HG03045 (cell line): ENCODE measurements at regions not wholly inside any gene's neighbourhood (a gene's known extent, or its start where the extent isn't known, plus 50 kb on each side); places are given as distances from the start of the nearest gene placed in this dataset.

Experiments
- ATAC-seq: cut with Tn5 transposase; IDR thresholded peaks from one replicate; pipeline ENCODE4 v1.9.1; 2021; ENCODE audit warnings: mild to moderate bottlenecking, moderate library complexity; ENCODE audit not compliant: unreplicated experiment

DNA sequence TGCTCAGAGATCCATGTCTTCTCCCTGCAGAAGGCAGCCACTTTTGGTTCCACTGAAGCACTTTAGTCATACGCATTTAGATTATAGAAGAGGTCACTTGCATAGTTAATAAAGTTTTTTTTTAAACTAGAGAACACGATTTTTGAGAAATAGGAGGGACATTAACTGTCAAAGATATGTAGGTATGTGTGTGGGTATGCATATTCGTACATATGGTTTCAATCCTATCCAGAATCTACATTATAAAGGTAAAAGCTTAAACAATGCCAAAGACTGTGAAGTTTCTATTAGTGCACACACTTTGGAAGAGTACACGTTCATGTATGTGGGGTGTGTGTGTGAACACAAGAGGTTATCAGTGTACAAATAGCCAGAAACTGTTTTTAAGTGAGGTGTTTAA, 103.2 kb downstream of the BTBD3 start:
- no peak for ATAC-seq

DNA sequence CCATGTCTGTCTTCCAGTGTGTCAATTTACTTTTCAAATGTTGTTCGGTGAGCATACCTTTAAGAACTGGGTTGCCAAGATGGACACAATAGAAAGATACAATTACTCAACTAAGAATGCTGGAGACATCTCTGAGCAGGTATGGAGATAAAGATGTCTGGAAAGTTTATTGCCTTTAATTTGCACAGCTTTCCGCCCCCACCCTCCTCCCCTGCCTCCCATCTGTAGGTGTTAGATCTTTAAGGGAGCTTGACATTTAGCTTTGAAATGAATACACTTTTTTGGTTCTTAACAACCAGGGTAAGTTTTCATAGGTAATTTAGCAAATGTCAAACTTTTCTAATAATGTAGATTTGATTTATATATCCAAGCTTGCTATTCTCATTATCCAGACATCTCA, 104.4 kb downstream of the BTBD3 start:
- no peak for ATAC-seq

DNA sequence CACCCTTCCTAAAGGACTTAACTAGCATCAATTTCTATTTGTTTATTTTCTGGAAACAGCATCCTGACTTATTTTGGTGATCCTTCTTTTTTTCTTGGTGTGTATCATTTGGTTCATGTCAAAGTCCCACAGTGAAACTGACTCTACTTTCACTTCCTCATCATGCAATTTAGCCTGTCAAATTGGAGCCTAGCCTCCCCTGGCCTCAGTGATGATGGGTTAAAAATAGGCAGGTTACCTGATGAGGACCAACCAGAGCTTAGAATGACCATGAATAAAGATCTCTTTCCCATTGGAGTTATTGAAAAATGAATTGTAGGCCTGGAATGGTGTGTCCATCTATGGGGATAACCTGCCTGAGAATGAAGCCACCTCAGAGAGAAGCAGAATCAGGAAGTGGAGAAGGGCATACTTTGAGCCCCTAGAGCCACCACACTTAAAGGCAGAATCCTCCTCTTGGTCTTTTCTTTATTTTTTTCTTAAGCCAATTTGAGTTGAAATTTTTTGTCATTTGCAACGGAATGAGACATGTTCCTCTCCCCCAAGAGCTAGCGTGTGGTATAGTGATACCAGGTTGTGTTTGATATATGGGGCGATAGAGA, 105.6 kb downstream of the BTBD3 start:
- no peak for ATAC-seq

DNA sequence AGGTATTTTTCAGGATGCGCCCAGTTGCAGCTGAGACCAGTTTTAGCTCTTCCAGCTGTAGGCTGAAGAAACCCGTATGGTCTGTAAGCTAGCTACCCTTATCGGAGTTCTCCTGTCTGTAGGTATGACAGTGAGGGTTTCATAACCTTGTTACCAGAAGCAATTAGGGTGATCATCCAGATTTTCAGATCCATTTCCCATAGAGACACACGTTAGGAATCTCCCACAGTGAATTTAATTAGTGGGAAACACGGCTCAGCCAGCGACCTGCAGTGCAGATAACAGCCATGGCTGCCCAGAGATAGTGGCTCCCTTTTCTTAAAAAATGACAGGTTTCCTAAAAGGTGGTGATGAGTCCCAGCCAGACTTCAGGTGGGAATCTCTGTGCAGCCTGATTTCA, 111.1 kb downstream of the BTBD3 start:
- ATAC-seq = no peak

DNA sequence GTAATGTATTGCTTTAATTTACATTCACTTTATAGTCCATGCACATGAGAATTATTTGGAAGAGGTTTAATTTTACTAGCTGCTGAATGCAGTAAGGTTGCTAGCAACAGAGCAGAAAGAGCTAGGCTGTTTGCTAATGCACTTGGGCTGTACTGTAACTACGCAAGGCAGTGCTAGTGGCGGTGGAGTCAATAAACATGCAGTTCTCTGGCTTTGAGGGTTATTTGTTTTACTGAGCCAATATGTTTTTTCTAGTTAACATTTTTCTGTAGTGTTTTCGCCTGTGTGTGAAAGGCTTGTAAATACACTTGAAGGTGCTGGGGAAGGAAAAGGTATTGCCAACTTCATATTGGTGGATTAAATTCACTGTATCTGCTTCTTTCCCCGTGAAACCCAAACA, 112.8 kb downstream of the BTBD3 start:
- no peak for ATAC-seq

DNA sequence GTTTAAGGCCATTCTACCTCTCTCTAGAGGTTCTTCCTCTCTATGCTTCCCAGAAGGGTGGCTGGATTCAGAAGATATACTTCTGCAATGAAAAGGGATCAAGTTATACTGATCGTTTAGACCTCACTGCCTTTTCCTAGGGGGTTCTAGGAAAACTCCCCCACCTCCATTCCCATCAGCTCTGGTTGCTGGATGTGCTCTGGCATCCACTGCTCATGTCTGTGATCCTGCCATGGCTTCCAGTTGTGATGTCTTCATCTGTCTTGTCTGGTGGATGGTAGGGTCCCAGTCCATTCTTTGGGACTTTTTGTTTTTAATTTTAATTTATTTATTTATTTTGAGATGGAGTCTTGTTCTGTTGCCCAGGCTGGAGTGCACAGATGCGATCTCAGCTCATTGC, 118.4 kb downstream of the BTBD3 start:
- ATAC-seq = no peak

DNA sequence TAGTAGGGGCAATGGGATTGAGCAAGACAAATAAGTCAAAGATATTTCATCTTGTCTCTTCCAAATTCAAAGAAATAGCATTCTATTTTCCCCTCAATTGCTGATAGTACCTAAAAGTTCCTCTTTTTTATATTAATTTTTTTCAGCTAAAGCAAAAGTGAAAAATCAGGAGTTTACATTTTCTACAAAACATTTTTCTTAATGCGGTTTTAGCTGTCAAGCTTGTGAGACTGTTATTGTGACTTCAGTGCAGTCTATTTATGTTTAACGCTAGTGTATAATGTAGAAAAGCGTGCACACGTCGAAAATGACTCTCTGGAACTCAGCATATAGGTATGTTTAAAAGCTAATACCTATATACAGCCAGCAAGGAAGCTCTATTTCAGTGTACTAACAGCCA, 119.8 kb downstream of the BTBD3 start:
- ATAC-seq = no peak

DNA sequence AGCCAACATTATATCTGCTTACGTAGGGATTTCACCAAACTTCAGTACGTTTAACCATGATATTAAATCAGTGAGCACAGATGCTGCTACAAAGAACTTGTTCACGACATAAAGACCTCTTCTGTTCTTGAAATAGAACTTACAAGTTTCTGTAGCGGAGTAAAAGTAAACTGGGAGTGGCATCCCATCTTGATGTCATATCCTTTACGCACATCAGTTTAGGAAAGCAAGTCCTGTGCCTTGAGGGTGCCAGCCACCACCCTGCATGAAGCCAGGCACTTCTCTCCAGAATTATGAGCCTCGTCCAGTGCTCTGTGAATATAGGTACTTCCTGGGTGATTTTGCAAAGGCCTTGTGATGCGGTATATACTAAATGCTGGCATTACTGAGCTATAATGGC, 122.6 kb downstream of the BTBD3 start:
- ATAC-seq = no peak

DNA sequence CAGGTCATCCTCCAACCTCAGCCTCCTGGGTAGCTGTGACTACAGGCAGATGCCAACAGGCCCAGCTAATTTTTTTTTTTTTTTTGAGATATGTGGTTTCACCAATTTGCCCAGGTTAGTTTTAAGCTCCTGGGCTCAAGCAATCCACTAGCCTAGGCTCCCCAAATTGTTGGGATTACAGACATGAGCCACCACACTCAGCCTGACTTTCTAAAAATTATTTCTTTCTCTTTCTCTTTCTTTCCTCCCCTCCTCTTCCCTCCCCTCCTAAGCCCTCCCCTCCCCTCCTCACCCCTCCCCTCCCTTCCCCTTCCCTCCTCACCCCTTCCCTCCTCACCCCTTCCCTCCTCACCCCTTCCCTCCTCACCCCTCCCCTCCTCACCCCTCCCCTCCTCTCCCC, 127.3 kb downstream of the BTBD3 start:
- no peak for ATAC-seq

DNA sequence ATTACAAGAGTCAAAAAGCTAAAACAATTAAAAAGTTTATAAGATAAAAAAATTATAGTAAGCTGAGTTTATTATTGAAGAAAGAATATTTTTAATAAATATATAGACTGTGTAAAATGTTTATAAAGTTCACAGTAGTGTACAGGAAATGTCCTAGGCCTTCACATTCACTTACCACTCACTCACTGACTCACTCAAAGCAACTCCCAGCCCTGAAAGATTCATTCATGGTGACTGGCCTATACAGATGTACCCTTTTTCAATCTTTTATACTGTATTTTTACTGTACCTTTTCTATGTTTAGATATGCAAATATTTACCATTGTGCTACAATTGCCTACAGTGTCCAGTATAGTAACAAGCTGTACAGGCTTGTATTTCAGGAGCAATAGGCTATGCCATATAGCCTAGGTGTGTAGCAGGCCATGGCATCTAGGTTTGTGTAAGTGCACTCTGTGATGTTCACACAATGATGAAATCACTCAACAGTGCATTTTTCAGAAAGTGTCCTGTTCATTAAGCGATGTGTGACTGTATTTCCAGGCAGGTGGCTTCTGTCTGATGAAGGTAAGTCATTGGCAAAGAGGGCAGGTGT, 130.2 kb downstream of the BTBD3 start:
- no peak for ATAC-seq

DNA sequence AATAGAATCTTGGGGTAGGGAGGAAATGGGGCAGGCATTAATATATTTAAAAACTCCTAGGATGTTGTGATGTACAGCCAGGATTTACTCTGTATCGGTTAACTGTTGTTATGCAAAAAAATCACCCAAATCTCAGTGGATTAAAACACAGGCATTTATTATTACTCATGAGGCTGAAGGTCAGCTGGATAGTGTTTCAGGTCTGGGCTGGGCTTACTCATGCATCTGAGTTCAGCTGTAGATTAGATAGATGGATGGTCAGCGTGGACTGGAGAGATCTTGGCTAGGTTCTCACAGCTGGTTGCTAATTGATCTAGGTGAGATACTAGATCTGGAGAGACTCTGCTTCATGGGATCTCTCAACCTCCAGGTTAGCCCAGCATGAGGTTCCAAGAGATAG, 131.4 kb downstream of the BTBD3 start:
- ATAC-seq = no peak

DNA sequence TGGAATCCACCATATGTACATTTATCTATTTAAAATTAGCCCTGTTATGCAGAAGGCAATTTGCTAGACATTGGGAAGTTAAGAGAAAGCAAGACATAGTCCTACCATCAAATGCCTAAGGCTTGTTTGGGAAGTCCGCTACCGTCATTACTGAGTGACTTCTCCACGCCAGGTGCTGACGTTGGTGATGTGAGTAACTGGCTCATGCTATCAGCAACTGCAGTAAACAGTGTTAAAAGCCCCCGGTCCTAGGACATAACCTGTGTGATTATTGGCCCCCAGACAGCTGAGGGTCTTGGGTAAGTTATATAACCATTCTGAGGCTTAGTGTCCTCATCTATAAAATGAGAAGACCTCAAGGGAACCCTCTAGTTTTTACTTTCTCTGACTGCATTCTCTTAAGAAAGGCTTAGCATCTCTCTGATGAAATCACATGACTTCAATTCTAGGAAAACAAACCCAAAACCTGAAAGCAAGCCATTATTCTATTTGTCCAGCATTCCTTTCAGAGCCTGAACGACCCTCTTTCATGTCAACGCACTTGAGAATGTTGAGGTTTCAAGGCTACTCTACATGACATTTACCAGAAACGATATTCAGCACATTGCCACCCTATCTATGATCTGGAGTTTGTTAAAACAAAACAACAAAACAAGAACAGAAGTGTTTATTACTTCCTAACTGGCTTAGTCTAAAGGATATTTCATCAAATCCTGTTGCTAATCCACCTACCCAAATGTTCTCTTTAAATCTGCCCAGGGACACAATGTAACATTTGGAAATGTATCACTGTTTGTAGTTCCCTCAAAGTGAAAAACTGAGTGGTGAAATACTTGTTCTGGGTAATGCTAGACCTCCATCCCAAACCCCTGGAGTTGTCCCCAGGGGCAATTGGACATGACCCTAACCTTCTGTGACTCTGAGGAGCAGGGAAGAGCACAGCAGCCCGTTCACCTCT, 133.8 kb downstream of the BTBD3 start:
- ATAC-seq = no peak

DNA sequence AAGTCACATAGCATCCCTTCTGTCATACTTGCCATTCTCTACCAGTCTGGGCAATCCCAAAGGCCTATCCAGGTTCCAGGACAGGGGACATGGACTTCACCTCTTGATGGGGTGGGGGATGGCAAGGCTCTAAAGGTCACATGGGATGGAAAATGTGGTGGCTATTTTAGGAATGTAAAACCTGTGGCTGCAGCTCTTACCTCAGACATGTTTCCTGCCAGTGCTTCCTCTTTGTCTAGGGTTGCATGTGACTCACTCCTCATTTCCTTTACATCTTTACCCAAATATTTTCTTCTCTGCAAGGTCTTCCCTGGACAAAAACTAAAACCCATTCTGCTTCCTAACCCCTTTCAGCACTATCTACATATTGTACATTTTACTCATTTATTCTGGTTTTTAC, 135.7 kb downstream of the BTBD3 start:
- no peak for ATAC-seq

DNA sequence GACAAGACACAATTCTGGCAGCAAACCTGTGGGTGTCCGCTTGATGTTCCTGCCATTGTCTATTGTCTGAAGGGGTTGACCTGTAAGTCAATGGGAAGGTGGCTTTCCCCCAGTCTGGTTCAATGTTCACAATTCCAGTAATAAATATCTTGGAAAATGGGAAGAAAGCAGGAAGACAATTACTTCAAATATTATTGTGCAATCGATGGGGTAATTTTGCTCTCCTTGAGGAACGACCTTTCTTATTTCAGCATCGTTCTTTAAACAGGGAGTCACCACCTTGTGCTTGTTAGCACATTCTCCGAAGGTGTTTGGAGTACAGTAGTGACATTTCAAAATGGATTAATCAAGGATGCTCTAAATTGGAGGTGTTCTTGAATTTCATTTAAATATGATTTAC, 136.9 kb downstream of the BTBD3 start:
- no peak for ATAC-seq

DNA sequence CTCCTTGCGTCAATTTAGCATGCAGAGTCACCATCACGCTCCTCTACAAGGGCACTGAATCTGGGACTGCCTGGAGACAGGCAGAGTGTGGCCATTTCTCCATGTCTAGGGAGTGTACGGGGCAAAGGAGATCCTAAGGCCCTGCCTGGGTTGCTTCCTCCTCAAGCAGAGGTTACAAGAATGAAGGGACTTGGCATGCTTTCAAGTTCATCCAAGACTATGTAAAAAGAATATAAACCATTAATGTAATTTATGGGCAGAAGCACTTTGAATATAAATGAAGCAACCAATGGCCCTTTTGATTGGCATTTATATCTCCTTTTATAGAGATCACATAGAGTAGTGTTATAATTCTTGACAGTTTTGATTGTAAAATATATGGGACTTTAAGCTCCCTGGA, 137.5 kb downstream of the BTBD3 start:
- no peak for ATAC-seq

DNA sequence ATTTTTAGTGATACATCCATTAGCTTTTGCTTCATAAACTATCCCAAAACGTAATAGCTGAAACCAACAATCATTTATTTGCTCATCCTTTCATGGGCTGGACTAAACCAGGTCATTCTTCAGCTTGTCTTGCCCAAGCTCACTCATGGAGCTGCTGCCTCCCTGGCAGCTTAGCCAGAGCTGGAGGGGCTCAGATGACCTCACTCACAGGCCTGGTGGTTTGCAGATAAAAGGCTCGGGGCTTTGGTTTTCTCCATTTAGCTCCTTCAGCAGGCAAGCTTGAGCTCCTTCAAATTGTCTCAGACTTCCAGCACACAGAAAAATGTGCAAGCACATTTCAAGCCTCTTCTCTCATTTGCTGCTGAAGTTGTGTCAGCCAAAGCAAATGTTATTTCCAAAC, 139.1 kb downstream of the BTBD3 start:
- ATAC-seq = no peak

DNA sequence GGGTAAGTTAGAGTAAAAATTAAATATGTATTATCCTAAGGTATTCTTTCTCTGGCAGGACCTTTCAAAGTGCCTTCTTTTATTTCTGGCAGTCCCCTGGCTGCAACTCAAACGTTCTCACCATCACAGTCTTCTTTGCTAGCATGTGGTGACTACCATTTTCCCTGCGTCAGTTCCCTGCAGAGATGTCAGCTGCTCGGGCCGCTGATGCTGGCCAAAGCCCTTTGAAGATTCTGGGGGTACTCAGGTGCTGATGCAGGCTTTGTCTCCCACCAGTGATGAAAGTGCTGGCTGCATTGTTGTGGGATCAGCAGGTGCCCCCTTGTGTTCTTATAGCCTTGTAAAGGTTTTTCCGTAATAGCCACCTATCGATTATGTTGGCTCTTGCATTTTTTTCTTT, 140.1 kb downstream of the BTBD3 start:
- no peak for ATAC-seq

DNA sequence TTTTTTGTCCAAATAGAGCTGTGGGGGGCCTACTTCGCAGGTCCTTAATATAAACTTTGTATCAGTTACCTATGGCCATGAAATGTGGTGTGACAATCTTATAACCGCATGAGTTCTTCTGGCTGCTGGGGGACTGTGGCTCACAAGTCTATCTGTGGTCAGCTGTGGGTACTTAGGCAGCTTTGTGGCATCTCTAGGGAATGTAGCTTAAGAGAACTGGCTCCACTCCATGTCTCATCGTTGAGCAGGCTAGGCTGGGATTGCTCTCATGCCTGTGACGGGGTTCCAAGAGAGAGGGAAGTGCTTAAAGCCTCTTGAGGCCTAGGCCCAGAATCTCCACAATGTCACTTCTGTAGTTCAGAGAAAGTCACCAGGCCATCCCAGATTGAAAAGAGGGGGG, 140.5 kb downstream of the BTBD3 start:
- no peak for ATAC-seq

DNA sequence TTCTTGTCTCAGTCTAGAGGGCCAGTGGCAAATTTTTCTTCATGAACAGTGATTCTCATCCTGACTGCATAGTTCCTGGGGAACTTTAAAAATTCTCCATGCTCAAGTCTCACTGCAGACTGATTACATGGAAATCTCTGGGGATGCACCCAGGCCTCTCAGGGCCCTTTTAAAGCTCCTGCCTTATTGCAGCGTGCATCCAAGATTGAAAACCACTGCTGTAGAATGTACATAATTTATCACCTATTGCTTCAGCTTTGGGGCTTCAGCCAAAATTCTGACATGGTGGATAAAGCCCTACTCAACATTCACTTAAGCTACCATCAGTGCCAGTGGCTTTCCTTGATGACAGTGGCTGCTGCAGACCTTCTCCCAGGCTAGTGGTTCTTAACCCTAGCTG, 143.8 kb downstream of the BTBD3 start:
- ATAC-seq = no peak

DNA sequence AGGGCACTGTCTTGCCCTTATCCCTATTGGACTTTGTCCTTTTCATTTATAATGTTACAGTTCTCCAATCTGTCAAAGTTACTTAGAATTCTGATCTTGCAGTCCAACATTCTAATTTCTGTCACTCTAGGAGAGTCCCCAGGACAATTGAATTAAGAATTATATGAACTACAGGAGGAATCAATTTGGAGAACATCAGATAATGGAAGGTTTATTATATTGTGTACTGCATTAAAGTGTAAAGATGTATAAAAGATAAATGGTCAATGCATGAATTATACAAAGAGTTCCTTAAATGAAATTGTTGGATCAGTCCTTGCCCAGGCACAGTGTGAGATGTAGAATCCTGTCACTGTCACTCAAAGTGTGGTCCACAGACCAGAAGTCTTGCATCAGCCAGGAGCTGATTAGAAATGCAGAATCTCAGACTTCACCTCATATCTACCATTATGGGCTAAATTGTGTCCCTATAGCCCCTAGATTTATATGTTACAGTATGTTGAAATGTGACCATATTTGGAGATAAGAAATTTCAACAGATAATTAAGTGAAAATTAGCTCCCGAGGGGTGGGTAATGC, 145.5 kb downstream of the BTBD3 start:
- ATAC-seq = no peak

DNA sequence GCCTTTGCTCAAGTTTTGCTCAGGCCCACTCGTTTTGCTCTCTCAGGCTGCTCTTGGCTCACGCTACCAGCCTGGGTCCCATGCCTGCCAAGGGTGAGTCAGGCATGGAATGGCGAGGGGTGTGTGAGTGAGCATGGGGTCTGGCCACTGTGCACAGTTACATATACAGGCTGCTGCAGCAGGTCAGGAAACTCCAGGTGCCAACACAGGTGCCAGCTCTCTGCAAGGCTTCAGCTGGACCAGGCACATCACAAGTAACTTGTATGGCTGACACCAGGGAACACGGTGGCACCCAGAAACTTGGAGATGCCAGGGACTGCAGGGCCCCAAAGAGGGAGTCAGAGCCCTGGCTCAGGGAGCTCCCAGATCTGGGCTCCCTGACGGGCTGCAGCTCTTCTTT, 146.8 kb downstream of the BTBD3 start:
- ATAC-seq = no peak

DNA sequence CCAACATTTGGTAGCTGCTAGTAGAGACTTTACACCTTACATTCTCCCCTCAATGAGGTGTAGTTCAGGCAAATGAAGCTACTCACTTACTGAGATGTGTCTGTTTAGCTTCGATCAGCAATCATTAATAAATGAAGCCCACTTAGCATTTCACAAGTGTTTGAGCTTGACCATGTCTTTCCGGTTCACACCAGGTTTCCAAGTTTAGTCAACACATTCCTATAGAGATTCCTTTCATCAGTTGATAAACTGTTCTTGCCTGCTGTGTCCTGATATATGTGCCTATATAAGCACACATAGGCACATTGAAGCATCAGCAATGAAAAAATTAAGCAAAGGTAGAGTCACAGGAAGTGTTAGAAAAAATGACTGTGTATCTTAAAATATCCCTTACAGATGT, 150.0 kb downstream of the BTBD3 start:
- ATAC-seq = no peak
